HEK293 (cell line): ENCODE measurements at regions not wholly inside any gene's neighbourhood (a gene's known extent, or its start where the extent isn't known, plus 50 kb on each side); places are given as distances from the start of the nearest gene placed in this dataset.

Experiments
- CTCF ChIA-PET: fragments of 350-600 bp; formaldehyde crosslinking; extraction: SDS; loops from one replicate; lab custom pipeline; 2021; ENCODE audit warnings: antibody characterized with exemption; lab: Yijun Ruan, JAX
- POLR2A ChIA-PET: fragments of 300-600 bp; formaldehyde crosslinking; extraction: SDS; loops from one replicate; lab custom pipeline; 2020; ENCODE audit warnings: antibody characterized with exemption, inconsistent platforms; lab: Yijun Ruan, JAX
- H3K27ac ChIP-seq: fragments of 200-500 bp; sonication (Bioruptor generic); 2 replicates; pipeline ENCODE4 v1.5.1; 2014; ENCODE audit warnings: low read depth, low read length, control low read depth, inconsistent platforms; ENCODE audit errors: extremely low read depth
- H3K36me3 ChIP-seq, 2 experiments: fragments of 200-500 bp in 1 of 2; sonication (Bioruptor generic) in 1 of 2; 1 replicate in 1 of 2; 2 replicates in 1 of 2; pipeline ENCODE4 v1.5.1; 2014 to 2017; ENCODE audit warnings: inconsistent platforms in 2 of 2, low read length in 2 of 2; ENCODE audit not compliant: control insufficient read depth in 2 of 2, insufficient read depth in 1 of 2
- H3K4me1 ChIP-seq: fragments of 200-500 bp; sonication (Bioruptor generic); 2 replicates; pipeline ENCODE4 v1.5.1; 2014; ENCODE audit warnings: mild to moderate bottlenecking, low read length, inconsistent platforms; ENCODE audit not compliant: control insufficient read depth, insufficient read depth
- H3K4me3 ChIP-seq: 2 replicates; pipeline ENCODE4 v1.5.1; 2011; ENCODE audit warnings: low read depth, mild to moderate bottlenecking, control low read depth, low read length, moderate library complexity
- H3K9me3 ChIP-seq: fragments of 200-500 bp; sonication (Bioruptor generic); 2 replicates; pipeline ENCODE4 v1.5.1; 2014; ENCODE audit warnings: low read depth, low read length, inconsistent platforms; ENCODE audit not compliant: control insufficient read depth, insufficient read depth
- KLF16 ChIP-seq: fragments of 450-650 bp; formaldehyde crosslinking; IDR thresholded peaks from 2 replicates; pipeline ENCODE4 v1.5.1; 2017; ENCODE audit warnings: missing biosample characterization, missing genetic modification characterization
- KLF17 ChIP-seq: fragments of 450-650 bp; formaldehyde crosslinking; IDR thresholded peaks from 2 replicates; pipeline ENCODE4 v1.5.1; 2016; ENCODE audit warnings: missing biosample characterization, missing genetic modification characterization
- KLF7 ChIP-seq: fragments of 450-650 bp; formaldehyde crosslinking; IDR thresholded peaks from 2 replicates; pipeline ENCODE4 v1.5.1; 2016; ENCODE audit warnings: missing biosample characterization, missing genetic modification characterization, borderline replicate concordance
- KLF8 ChIP-seq: fragments of 450-650 bp; formaldehyde crosslinking; IDR thresholded peaks from 2 replicates; pipeline ENCODE4 v1.5.1; 2016; ENCODE audit warnings: missing biosample characterization, missing genetic modification characterization
- SCRT1 ChIP-seq: fragments of 450-650 bp; formaldehyde crosslinking; IDR thresholded peaks from 2 replicates; pipeline ENCODE4 v1.5.1; 2016; ENCODE audit warnings: missing biosample characterization, missing genetic modification characterization, borderline replicate concordance
- SP7 ChIP-seq: fragments of 450-650 bp; formaldehyde crosslinking; IDR thresholded peaks from 2 replicates; pipeline ENCODE4 v1.5.1; 2016; ENCODE audit warnings: missing biosample characterization, missing genetic modification characterization
- TRIM28 ChIP-seq: IDR thresholded peaks from 2 replicates; pipeline ENCODE4 v1.6.1; 2011; ENCODE audit warnings: low read length, control low read depth, borderline replicate concordance
- ZBTB44 ChIP-seq: fragments of 450-650 bp; IDR thresholded peaks from 2 replicates; pipeline ENCODE4 v1.5.1; 2018; ENCODE audit warnings: missing biosample characterization, mild to moderate bottlenecking, missing genetic modification characterization
- ZNF140 ChIP-seq: fragments of 450-650 bp; formaldehyde crosslinking; IDR thresholded peaks from 2 replicates; pipeline ENCODE4 v1.5.1; 2016; ENCODE audit warnings: missing biosample characterization, missing genetic modification characterization
- ZNF157 ChIP-seq: fragments of 450-650 bp; formaldehyde crosslinking; IDR thresholded peaks from 2 replicates; pipeline ENCODE4 v1.5.1; 2016; ENCODE audit warnings: missing biosample characterization, missing genetic modification characterization
- ZNF266 ChIP-seq: fragments of 450-650 bp; formaldehyde crosslinking; IDR thresholded peaks from 2 replicates; pipeline ENCODE4 v1.5.1; 2016; ENCODE audit warnings: missing biosample characterization, missing genetic modification characterization, low read depth
- ZNF366 ChIP-seq: fragments of 450-650 bp; formaldehyde crosslinking; conservative IDR thresholded peaks from 2 replicates; pipeline ENCODE4 v1.5.1; 2016; ENCODE audit warnings: missing biosample characterization, missing genetic modification characterization
- ZNF391 ChIP-seq: fragments of 450-650 bp; formaldehyde crosslinking; IDR thresholded peaks from 2 replicates; pipeline ENCODE4 v1.5.1; 2016; ENCODE audit warnings: low read depth, missing biosample characterization, missing genetic modification characterization, borderline replicate concordance
- ZNF488 ChIP-seq: fragments of 450-650 bp; formaldehyde crosslinking; IDR thresholded peaks from 2 replicates; pipeline ENCODE4 v1.5.1; 2016; ENCODE audit warnings: missing biosample characterization, missing genetic modification characterization
- ZNF654 ChIP-seq: fragments of 450-650 bp; formaldehyde crosslinking; IDR thresholded peaks from 2 replicates; pipeline ENCODE4 v1.5.1; 2016; ENCODE audit warnings: low read depth, missing biosample characterization, missing genetic modification characterization
- ZNF677 ChIP-seq: fragments of 450-650 bp; IDR thresholded peaks from 2 replicates; pipeline ENCODE4 v1.5.0; 2018; ENCODE audit warnings: missing biosample characterization, mild to moderate bottlenecking, missing genetic modification characterization, moderate library complexity
- ZNF830 ChIP-seq: fragments of 450-650 bp; IDR thresholded peaks from 2 replicates; pipeline ENCODE4 v1.5.0; 2018; ENCODE audit warnings: missing biosample characterization, missing genetic modification characterization, low read depth, mild to moderate bottlenecking, moderate library complexity
- ZSCAN30 ChIP-seq: fragments of 450-650 bp; IDR thresholded peaks from 2 replicates; pipeline ENCODE4 v1.5.1; 2018; ENCODE audit warnings: missing biosample characterization, mild to moderate bottlenecking, missing genetic modification characterization, moderate library complexity
- ZXDB ChIP-seq: fragments of 450-650 bp; formaldehyde crosslinking; IDR thresholded peaks from 2 replicates; pipeline ENCODE4 v1.5.1; 2016; ENCODE audit warnings: missing biosample characterization, missing genetic modification characterization

- no peaks in the 10 kb centered on the region for H3K4me1 ChIP-seq
- ChIA-PET CTCF (interaction anchor here (1.0 kb wide), 1 partner anchor 230 kb away, joined by 5 read pairs; no protein-coding TSS in a partner anchor), POLR2A (no interaction called here)
- no peaks in the 10 kb centered on the region for H3K9me3 ChIP-seq
- H3K27ac ChIP-seq, result no peak overlapping the region
- H3K36me3 ChIP-seq, result no peaks in the 10 kb centered on the region
- no peak for TF ChIP-seq KLF17 (tag by site-specific recombination)
- TF ChIP-seq ZSCAN30 (tag by site-specific recombination), result no peak
- no peak for TF ChIP-seq KLF8 (tag by site-specific recombination)
- TF ChIP-seq ZNF140 (tag by site-specific recombination), result no peak
- TF ChIP-seq TRIM28, result no peak
- no peak for TF ChIP-seq ZNF677
- no peak for TF ChIP-seq ZBTB44 (tag by site-specific recombination)
- no peak for TF ChIP-seq ZNF391
- TF ChIP-seq ZNF488 (tag by site-specific recombination), result no peak
- TF ChIP-seq ZXDB, result no peak
- TF ChIP-seq SP7 (tag by site-specific recombination), result no peak
- TF ChIP-seq, all 188 proteins: peak for 0
- H3K4me3 ChIP-seq, result no peak overlapping the region
These were observed 98.7 kb upstream of the ARHGAP24 start for GRCh38 chr4:85376285-85376684.

- POLR2A ChIA-PET, result no interaction called here
- H3K4me3 ChIP-seq, result no peak overlapping the region
- H3K36me3 ChIP-seq, result no peaks in the 10 kb centered on the region
- TF ChIP-seq ZNF366, result no peak
- no peak for TF ChIP-seq ZNF654 (tag by site-specific recombination)
- no peak overlapping the region for H3K27ac ChIP-seq
- no peaks in the 10 kb centered on the region for H3K4me1 ChIP-seq
- CTCF ChIA-PET, result interaction anchor here (0.7 kb wide), 1 partner anchor 13 kb away, joined by 4 read pairs; no protein-coding TSS in a partner anchor
- H3K9me3 ChIP-seq, result no peaks in the 10 kb centered on the region
These were observed 93.0 kb upstream of the ARHGAP24 start for GRCh38 chr4:85381968-85382367.

- Histone ChIP-seq H3K4me1 (no peaks in the 10 kb centered on the region), H3K9me3 (no peaks in the 10 kb centered on the region), H3K27ac (no peak overlapping the region), H3K36me3 (no peaks in the 10 kb centered on the region), H3K4me3 (no peak overlapping the region)
- TF ChIP-seq KLF16, result no peak
- TF ChIP-seq ZNF266 (tag by site-specific recombination), result no peak
- TF ChIP-seq ZNF157 (tag by site-specific recombination), result no peak
- no peak for TF ChIP-seq KLF7
- no peak for TF ChIP-seq ZNF830 (tag by site-specific recombination)
- TF ChIP-seq SCRT1, result no peak
- POLR2A ChIA-PET, result no interaction called here
- CTCF ChIA-PET, result interaction anchor here (0.7 to 1.3 kb wide), 2 partner anchors 20 to 686 kb away, joined by 3 to 7 read pairs; no protein-coding TSS in a partner anchor
These were observed 83.9 kb upstream of the ARHGAP24 start for GRCh38 chr4:85391071-85391470.
